Parathyroid adenoma (tissue), 2 donors: ENCODE measurements at regions not wholly inside any gene's neighbourhood (a gene's known extent, or its start where the extent isn't known, plus 50 kb on each side); places are given as distances from the start of the nearest gene placed in this dataset.

Experiments
- H2AFZ ChIP-seq: fragments of 300-600 bp; sonication (generic); one replicate; pipeline ENCODE4 v1.7.0; 2017; ENCODE audit warnings: antibody characterized with exemption, mild to moderate bottlenecking
- H3K27ac ChIP-seq: fragments of 300-600 bp; sonication (generic); one replicate; pipeline ENCODE4 v1.7.0; 2017
- H3K27me3 ChIP-seq: fragments of 300-600 bp; sonication (generic); one replicate; pipeline ENCODE4 v1.7.0; 2017; ENCODE audit warnings: low read length; ENCODE audit not compliant: control insufficient read depth, insufficient read depth
- H3K36me3 ChIP-seq: fragments of 300-600 bp; sonication (generic); one replicate; pipeline ENCODE4 v1.7.0; 2017; ENCODE audit warnings: low read length; ENCODE audit not compliant: control insufficient read depth, insufficient read depth
- H3K4me1 ChIP-seq: fragments of 300-600 bp; sonication (generic); one replicate; pipeline ENCODE4 v1.7.0; 2017; ENCODE audit warnings: control low read depth
- H3K4me2 ChIP-seq: fragments of 300-600 bp; sonication (generic); one replicate; pipeline ENCODE4 v1.7.0; 2017; ENCODE audit warnings: low read length
- H3K4me3 ChIP-seq: fragments of 300-600 bp; sonication (generic); one replicate; pipeline ENCODE4 v1.7.0; 2017; ENCODE audit warnings: low read depth, low read length
- H3K79me2 ChIP-seq: fragments of 300-600 bp; sonication (generic); one replicate; pipeline ENCODE4 v1.7.0; 2017; ENCODE audit warnings: control low read depth
- H3K9ac ChIP-seq: fragments of 300-600 bp; sonication (generic); one replicate; pipeline ENCODE4 v1.7.0; 2017; ENCODE audit warnings: mild to moderate bottlenecking
- H3K9me3 ChIP-seq: fragments of 300-600 bp; sonication (generic); one replicate; pipeline ENCODE4 v1.7.0; 2017; ENCODE audit warnings: low read length; ENCODE audit not compliant: control insufficient read depth
- TF ChIP-seq, protein P1 (sequence below): fragments of 300-600 bp; sonication (generic); IDR thresholded peaks from one replicate; pipeline ENCODE4 v1.7.0; 2017; ENCODE audit warnings: antibody characterized with exemption, mild to moderate bottlenecking
- donor health status: primary hyperparathyroidism.

- no peak overlapping the region for H3K9ac ChIP-seq
- H3K79me2 ChIP-seq: no peaks in the 10 kb centered on the region
Observed at GRCh38 chr12:126869644-126870043, 1397.3 kb upstream of the TMEM132C start.

DNA sequence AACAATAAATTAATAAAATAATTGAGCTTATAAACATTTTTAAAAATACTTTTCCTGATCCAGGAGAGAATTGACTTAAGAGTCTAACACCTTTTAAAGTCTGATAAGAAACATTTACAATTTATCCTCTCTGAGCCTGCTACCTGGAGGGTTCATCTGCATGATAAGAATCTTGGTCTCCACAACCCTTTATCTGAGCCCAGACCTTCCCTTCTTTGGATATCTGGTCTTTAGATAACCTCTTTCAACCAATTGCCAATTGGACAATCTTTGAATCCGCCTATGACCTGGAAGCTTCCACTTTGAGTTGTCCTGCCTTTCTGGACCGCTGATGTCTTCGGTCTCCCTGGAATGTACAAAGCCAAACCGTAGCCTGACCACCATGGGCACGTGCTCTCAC, 1393.3 kb upstream of the TMEM132C start:
- H3K9me3 ChIP-seq: no peaks in the 10 kb centered on the region
- no peak overlapping the region for H3K4me2 ChIP-seq
- H3K36me3 ChIP-seq: no peaks in the 10 kb centered on the region
- no peaks in the 10 kb centered on the region for H3K79me2 ChIP-seq
- TF ChIP-seq, protein P1, sequence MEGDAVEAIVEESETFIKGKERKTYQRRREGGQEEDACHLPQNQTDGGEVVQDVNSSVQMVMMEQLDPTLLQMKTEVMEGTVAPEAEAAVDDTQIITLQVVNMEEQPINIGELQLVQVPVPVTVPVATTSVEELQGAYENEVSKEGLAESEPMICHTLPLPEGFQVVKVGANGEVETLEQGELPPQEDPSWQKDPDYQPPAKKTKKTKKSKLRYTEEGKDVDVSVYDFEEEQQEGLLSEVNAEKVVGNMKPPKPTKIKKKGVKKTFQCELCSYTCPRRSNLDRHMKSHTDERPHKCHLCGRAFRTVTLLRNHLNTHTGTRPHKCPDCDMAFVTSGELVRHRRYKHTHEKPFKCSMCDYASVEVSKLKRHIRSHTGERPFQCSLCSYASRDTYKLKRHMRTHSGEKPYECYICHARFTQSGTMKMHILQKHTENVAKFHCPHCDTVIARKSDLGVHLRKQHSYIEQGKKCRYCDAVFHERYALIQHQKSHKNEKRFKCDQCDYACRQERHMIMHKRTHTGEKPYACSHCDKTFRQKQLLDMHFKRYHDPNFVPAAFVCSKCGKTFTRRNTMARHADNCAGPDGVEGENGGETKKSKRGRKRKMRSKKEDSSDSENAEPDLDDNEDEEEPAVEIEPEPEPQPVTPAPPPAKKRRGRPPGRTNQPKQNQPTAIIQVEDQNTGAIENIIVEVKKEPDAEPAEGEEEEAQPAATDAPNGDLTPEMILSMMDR: no peak
- no peak overlapping the region for H2AFZ ChIP-seq
- no peaks in the 10 kb centered on the region for H3K27me3 ChIP-seq
- no peak overlapping the region for H3K27ac ChIP-seq
- H3K4me1 ChIP-seq: no peaks in the 10 kb centered on the region
- H3K9ac ChIP-seq: no peak overlapping the region
- H3K4me3 ChIP-seq: no peak overlapping the region

More at GRCh38 chr12:126869644-126870043, 1397.3 kb upstream of the TMEM132C start:
- TF ChIP-seq, protein P1: no peak
- H3K27me3 ChIP-seq: no peaks in the 10 kb centered on the region
- H2AFZ ChIP-seq: no peak overlapping the region
- no peaks in the 10 kb centered on the region for H3K4me1 ChIP-seq
- no peak overlapping the region for H3K4me3 ChIP-seq
- H3K9me3 ChIP-seq: no peaks in the 10 kb centered on the region
- H3K4me2 ChIP-seq: no peak overlapping the region
- no peak overlapping the region for H3K27ac ChIP-seq
- H3K36me3 ChIP-seq: no peaks in the 10 kb centered on the region

GRCh38 chr12:126874427-126875026, 1392.4 kb upstream of the TMEM132C start:
- H3K4me2 ChIP-seq: no peak overlapping the region
- no peak overlapping the region for H3K9ac ChIP-seq
- H3K4me1 ChIP-seq: no peaks in the 10 kb centered on the region
- no peaks in the 10 kb centered on the region for H3K27me3 ChIP-seq
- TF ChIP-seq, protein P1: peak; percentile 61
- no peaks in the 10 kb centered on the region for H3K9me3 ChIP-seq
- H3K79me2 ChIP-seq: no peaks in the 10 kb centered on the region
- H3K27ac ChIP-seq: no peak overlapping the region
- H3K4me3 ChIP-seq: no peak overlapping the region
- no peaks in the 10 kb centered on the region for H3K36me3 ChIP-seq
- H2AFZ ChIP-seq: no peak overlapping the region

DNA sequence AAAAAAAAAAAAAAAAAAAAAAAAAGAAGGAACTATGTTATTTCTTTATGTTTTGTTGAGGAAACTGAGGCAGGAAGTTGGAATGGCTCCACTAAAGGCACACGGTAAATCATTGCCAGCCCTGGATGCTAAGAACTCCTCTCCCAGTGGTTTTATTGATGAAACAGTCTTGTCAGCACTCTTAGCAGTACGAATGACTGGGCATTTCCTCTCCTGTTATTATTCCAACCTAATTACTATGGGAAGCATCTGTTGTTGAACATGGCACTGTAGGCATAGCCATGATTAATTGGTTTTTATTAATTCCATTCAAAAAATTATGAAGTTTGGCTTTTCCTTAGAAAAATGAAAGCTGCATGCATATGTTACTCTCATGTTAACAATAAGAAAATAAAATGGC, 1387.1 kb upstream of the TMEM132C start:
- TF ChIP-seq, protein P1: no peak
- Histone ChIP-seq H3K9me3 (no peaks in the 10 kb centered on the region), H2AFZ (no peak overlapping the region), H3K79me2 (no peaks in the 10 kb centered on the region), H3K4me2 (no peak overlapping the region), H3K27me3 (no peaks in the 10 kb centered on the region), H3K4me3 (no peak overlapping the region), H3K27ac (no peak overlapping the region), H3K4me1 (no peaks in the 10 kb centered on the region), H3K36me3 (no peaks in the 10 kb centered on the region), H3K9ac (no peak overlapping the region)

DNA sequence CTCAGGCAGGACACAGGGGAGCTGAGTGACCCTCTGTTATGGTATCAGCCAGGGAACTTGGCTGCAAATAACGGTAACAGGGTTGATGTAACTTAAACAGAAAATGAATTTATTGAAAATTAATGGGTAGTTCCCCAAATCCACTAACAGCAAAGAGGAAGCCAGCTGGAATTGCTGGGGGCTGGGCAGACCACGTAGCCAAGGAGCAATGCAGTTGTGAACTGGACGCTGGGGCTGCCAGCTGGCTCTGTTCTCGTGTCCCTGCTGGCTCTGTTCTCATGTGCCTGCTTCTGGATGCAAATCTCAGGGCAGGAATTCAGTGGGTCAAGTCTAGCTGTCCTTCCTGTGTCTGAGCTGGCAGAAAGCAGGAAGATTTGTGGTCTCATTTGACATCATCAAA, 1383.3 kb upstream of the TMEM132C start:
- no peak overlapping the region for H2AFZ ChIP-seq
- H3K36me3 ChIP-seq: no peaks in the 10 kb centered on the region
- H3K9ac ChIP-seq: no peak overlapping the region
- H3K27me3 ChIP-seq: no peaks in the 10 kb centered on the region
- H3K9me3 ChIP-seq: no peaks in the 10 kb centered on the region
- no peaks in the 10 kb centered on the region for H3K4me1 ChIP-seq
- no peak overlapping the region for H3K27ac ChIP-seq
- H3K79me2 ChIP-seq: no peaks in the 10 kb centered on the region
- TF ChIP-seq, protein P1: no peak
- H3K4me3 ChIP-seq: no peak overlapping the region
- H3K4me2 ChIP-seq: no peak overlapping the region
